T-helper 9 cell (primary cell): ENCODE measurements at regions not wholly inside any gene's neighbourhood (a gene's known extent, or its start where the extent isn't known, plus 50 kb on each side); places are given as distances from the start of the nearest gene placed in this dataset.

Experiments
- DNase-seq: peaks from one replicate; pipeline ENCODE4 v3.0.0-alpha.2; 2020

DNA sequence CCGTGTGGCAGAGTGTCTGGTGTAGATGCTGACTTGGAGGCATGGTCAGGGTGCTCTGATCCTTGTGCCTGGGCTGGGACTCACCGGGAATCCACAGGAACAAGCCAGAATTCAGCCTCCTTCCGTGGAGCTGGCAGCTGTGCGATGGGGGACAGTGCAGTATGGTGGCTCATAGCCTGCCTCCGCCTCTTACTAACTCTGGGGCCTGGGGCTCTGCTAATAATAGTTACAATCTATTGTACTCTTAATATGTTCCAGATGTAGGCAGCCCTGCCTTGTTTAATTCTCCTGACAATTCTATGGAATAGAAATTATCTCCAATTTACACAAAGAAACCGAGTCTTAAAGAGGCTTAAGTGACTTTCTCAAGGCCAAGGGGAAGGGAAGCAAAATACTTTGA is 77.6 kb downstream of the PCDH1 start:
- DNase-seq = no peak

DNA sequence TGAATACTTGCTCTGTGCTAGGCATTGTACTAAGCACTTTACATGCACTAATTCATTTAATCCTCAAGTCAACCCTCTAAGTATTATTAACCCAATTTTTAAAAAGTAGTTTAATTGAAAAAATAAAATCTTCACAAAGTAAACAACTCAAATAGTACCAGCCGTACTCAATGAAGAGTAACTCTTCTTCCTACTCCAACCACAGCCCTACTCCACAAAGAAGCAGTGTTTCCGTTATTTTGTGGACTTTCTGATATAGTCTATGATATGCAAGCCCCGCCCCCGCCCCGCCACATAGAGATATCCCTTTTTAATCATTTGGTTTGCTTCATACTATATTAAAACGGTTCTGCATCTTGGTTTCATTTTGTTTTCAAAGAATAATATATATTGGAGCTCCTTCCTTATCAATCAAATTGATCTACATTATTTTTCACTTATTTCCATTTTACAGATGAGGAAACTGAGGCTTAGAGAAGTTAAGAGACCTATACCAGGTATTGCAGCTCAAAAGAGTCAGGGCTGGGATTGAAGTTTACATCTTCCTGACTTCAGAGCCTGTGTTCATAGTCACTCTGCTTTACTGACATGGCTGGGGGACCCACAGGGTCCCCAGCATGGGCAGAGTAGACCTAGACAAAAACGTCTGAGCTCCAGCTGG is 78.6 kb downstream of the PCDH1 start:
- no peak for DNase-seq

- no peak for DNase-seq
Measured at GRCh38 chr5:141797425-141797824, 80.8 kb downstream of the PCDH1 start.

GRCh38 chr5:141795421-141795820 is 82.8 kb downstream of the PCDH1 start:
- DNase-seq = no peak

DNA sequence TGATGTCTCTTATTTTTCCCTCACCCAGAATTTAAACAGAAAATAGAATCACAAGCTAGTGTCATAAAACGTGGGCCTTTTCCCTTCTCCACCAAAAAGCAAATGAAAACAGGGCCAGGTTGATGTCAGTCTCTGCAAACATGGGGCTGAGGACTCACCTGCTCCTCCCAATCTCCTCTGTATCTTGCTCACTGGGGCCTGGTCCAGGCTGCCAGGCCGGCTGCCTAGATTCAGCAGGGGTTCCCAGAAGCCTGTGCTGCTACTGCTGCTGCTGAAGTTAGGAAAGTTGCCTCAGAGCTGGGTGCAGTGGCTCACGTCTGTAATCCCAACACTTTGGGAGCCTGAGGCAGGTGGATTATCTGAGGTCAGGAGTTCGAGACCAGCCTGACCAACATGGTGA is 84.3 kb downstream of the PCDH1 start:
- DNase-seq = no peak

DNA sequence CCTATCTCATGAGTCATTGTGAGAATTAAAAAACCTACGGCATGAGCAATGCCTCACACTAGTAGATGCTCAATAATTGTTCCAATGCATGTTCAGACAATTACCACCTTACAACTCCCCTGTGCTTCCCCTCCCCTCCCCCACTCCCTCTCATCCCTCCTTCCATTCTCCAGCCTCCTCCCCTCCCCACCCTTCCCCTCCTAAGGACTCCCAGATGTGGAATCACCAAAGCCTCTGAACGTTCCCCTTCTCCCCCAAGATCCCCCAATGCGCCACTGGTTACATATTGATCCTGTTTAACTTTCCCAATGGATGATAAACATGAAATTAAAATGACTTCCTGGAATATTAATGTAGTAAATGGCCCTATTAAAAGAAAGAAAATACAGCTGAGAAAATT is 84.8 kb downstream of the PCDH1 start:
- no peak for DNase-seq

GRCh38 chr5:141790630-141791029 is 87.6 kb downstream of the PCDH1 start:
- no peak for DNase-seq

- DNase-seq = no peak
Measured at GRCh38 chr5:141789330-141789729, 88.9 kb downstream of the PCDH1 start.

- no peak for DNase-seq
Measured at GRCh38 chr5:141788296-141788970, 89.8 kb downstream of the PCDH1 start.

GRCh38 chr5:141787376-141787775 is 90.8 kb downstream of the PCDH1 start:
- DNase-seq = no peak

DNA sequence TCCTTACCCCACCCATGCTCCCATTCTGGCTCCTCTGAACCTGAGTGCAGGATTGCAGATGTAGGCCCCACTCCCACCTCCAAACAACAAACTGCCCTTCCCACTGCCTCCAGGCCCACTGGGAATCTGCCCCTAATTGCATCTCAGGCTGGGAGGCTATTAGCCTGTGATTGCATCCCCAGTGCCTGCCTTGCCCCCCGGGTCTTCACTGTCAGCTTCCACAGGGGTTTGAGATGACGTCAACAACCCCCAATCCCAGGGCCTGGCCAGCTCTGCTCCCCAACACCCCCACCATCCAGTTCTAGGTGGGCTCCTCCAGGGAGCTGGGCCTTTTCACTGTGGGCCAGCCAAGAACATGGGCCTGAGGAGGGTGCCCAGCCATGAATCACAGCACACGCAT is 91.5 kb downstream of the PCDH1 start:
- no peak for DNase-seq

DNA sequence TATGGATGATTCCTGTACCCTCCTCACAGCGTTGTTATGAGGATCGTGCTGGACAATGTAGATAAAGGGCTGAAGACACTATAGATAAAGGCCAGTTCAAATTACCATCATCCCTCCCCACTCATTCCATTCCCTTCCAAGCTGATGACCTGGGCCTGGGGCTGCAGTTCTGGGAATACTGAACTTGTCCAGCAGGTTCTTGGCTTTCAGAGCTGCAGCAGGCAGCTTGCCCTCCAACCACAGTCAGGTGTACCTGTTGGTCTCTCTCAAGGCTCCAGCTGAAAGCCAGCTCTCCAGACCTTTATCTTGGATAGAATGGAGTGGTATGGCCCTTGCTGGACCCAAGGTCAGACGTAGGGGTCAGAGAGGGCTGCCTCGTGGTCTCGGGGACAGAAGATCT is 92.5 kb downstream of the PCDH1 start:
- no peak for DNase-seq

- no peak for DNase-seq
Measured at GRCh38 chr5:141785135-141785534, 93.1 kb downstream of the PCDH1 start.

- DNase-seq = no peak
Measured at GRCh38 chr5:141784529-141784928, 93.7 kb downstream of the PCDH1 start.

- DNase-seq = no peak
Measured at GRCh38 chr5:141783947-141784296, 94.3 kb downstream of the PCDH1 start.

DNA sequence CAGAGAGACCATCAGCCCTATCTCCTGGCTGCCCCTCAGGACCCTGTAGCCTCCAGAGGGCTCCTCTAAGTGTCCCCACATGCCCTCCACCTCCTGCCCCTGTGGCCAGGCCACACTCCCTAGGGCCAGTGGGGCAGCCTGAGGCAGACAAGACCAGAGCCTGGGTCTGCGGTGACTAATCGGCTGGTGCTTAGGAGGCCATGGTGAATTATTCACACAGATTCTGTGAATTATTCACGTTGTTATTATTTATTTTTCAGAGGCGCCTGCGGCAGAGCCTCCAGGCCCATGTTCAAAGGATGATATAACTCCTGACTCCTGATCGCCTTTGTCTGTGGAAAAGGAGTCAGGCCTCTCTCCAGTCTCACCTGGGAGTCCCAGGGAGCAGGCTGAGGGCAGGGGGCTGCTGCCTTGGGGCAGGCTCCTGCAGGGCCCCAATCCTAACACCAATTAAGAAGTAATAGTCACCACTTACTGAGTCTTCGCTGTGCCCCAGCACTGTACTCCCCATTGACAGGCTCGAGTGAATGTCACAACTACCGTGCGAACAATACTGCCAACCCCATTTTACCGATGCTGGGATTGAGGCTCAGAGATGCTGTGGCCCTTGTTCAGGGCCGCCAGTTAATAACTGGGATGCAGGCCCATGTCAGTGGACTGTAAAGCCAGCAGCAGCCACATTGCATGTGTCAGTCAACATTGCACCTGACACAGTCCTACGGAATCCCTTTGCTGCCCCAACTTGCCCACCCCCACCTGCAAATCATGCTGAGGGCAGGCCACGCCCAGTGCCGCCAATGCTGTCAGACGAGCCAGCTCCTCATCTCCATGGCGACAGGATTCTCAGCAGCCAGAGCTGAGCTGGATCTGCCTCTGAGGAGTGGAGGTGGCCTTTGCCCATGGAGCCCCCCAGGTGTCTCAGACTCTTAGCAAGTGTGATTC is 94.9 kb downstream of the PCDH1 start:
- no peak for DNase-seq

DNA sequence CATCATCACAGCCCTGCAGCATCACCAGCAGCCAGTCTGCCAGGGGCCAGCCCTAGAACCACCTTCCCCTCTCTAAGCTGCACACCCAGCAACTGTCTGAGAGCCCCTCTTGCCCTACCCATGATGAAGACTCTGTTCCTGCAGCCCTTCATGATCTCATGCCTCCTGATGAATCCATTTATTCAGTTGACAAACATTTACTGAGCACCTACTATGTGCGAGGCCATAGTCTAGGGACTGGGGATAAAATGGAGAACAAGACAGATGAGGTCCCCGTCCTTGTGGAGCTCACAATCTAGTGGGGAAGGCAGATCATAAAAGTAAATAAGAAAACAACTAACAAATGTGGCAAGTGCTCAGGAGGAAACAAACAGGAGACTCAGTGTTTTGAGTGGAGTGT is 96.3 kb downstream of the PCDH1 start:
- no peak for DNase-seq

DNA sequence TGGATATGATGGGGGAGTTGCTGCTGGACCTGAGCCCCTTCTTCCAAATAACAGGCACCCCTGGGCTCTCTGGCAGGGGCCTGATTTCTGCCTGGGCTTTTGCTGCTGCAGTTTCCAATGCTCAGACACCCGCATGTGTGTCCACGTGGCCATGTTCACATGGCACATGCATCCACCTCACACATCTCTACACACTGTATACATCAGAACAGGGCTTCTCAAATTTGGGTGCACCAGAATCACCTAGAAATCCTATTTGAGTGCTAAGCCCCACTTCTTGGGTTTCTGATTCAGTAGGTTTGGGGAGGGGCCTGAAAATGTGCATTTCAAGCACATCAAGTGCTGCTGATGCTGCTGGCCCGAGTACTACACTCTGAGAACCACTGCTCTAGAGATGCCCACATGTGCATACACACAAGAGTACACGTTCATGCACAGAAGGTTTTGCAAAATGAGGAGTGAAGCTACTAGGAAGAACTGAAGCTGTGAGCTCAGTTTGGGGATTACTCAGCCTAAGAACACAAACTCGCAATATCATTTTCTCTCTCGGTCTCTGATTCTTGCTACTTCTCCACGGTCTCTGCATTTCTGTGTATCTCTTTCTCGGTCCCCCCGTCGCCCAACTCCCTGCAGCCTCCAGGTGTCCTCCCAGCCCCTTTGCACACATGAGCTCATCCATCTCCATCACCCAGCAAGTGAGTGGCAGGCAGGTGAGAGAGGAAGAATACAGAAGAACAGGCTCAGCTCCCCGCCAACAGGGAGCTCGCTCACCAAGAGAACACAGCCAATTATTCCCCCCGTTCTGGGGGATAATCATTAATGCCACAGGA is 97.0 kb downstream of the PCDH1 start:
- DNase-seq = no peak

GRCh38 chr5:141780240-141780951 is 97.8 kb downstream of the PCDH1 start:
- no peak for DNase-seq

DNA sequence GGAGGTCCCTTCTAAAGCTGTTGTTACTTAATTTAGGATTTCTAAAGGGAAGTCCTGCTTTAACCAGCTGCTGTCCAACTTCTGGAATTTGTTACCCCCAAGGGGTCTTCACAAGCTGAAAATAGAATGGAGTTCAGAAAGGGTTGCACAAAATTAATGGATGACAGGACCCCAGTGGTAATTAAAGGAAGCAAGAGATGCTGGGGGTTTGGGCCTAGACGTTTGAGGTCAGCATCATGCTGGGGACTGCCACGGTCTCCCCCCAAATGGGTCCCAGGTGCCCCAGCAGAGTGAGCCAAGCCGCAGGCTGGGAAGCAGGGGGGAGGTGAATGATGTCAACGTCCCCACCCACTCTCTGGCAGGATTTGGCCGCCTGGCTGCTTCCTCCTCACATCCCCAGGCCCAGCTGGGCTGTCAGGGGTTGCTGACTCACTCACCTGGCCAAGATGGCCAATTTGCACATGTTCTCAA is 97.5 kb upstream of the ARAP3 start:
- DNase-seq = no peak

DNA sequence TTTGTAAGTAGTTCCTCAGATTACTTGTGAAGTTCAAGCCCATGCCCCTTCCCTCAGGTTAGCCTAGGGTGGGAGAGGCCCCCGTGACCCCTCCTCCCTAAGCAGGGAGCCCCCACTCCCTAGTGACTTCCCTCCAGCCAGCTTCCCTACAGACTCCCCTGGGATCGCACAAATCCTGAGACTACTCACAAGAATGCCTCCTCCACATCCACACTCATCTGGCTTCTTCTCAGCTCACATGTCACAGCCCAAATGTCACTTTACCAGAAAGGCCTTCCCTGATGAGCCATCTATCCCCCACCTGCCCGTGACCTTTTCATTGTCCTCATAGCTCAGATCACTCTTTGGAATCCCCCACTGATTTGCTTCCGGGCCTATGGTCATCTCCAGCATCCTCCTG is 96.7 kb upstream of the ARAP3 start:
- no peak for DNase-seq

DNA sequence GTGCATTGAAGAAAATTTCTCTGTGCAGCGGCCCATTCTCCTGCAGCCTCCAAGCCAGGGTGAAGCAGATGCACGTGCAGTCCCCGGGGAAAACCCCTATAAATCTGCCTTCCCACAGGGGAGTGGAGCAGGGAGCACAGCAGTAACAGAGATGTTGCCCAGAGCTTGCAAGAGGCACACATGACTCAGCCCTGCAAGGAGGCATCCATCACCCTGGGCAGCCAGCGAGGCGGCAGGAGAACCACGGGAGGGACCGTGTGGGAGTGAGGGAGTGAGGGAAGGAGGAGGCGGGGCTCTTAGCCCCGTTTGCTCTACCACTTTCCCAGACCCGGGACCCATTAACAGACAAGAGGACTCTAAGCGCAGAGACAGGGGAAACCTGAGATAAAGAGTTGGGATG is 96.2 kb upstream of the ARAP3 start:
- no peak for DNase-seq
